Calu3 (cell line): ENCODE measurements at regions not wholly inside any gene's neighbourhood (a gene's known extent, or its start where the extent isn't known, plus 50 kb on each side); places are given as distances from the start of the nearest gene placed in this dataset.

Experiments
- BruUV-seq: library from RNA; stranded (reverse); fragments of 400-500 nt; replicated peaks from 2 replicates; lab custom pipeline; 2021; lab: Mats Ljungman, UMichigan
- CTCF ChIA-PET: fragments of 300-600 bp; sonication (Branson Sonifier 250); formaldehyde crosslinking; loops from one replicate; lab custom pipeline; 2022; ENCODE audit warnings: antibody characterized with exemption; lab: Charles Lee
- DNase-seq: peaks from one replicate; pipeline ENCODE4 v3.0.0; 2022
- H3K27ac Mint-ChIP-seq: one replicate; pipeline ENCODE4 v1.8.0; 2022; ENCODE audit warnings: mixed read lengths; ENCODE audit not compliant: unreplicated experiment
- H3K27me3 Mint-ChIP-seq: one replicate; pipeline ENCODE4 v1.8.0; 2022; ENCODE audit warnings: mixed read lengths; ENCODE audit not compliant: unreplicated experiment
- H3K36me3 Mint-ChIP-seq: one replicate; pipeline ENCODE4 v1.8.0; 2022; ENCODE audit warnings: mild to moderate bottlenecking, moderate library complexity, mixed read lengths; ENCODE audit not compliant: insufficient read depth, unreplicated experiment
- H3K4me1 Mint-ChIP-seq: one replicate; pipeline ENCODE4 v1.8.0; 2022; ENCODE audit warnings: mild to moderate bottlenecking, low read depth, mixed read lengths; ENCODE audit not compliant: unreplicated experiment
- H3K4me3 Mint-ChIP-seq: one replicate; pipeline ENCODE4 v1.8.0; 2022; ENCODE audit warnings: mild to moderate bottlenecking, low read depth, moderate library complexity, mixed read lengths; ENCODE audit not compliant: unreplicated experiment
- H3K9me3 Mint-ChIP-seq: one replicate; pipeline ENCODE4 v1.8.0; 2022; ENCODE audit warnings: low read depth, mixed read lengths; ENCODE audit not compliant: unreplicated experiment
- intact Hi-C: fragments of 100-400 bp; cut with micrococcal nuclease; formaldehyde crosslinking; loops from one replicate; pipeline ENCODE4 v1.10.0; 2022; ENCODE audit not compliant: unreplicated experiment
- TF ChIP-seq, protein P1 (sequence below): fragments of 200-600 bp; IDR thresholded peaks from one replicate; pipeline ENCODE4 v1.8.0; 2022; ENCODE audit warnings: antibody characterized with exemption; ENCODE audit not compliant: unreplicated experiment

- CTCF ChIA-PET = no interaction called here
Observed at GRCh38 chr11:81278991-81279390, 1454.7 kb downstream of the FAM181B start.

DNA sequence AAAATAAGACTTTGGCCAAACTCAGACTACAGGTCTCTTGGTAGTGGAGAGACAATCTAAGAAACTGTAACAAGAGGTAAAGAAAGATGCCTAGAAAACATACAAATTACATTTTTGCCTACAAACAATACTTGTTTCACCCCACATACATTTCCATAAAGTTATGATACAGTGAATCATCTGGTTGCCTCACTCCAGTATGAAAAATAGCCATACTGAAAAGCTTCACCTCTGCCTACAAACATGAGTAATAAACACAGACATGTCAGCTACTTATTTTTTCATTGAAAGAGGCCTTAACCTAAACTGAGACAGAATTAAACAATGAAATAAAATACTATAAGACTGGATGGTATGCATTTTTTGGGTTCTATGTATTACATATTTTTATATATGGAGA lies 1463.0 kb downstream of the FAM181B start:
- Mint-ChIP-seq H3K27ac (no peak overlapping the region), H3K4me3 (no peak overlapping the region), H3K36me3 (no peaks in the 10 kb centered on the region), H3K4me1 (no peaks in the 10 kb centered on the region), H3K27me3 (no peaks in the 10 kb centered on the region), H3K9me3 (peaks cover 4% of the 10 kb centered on the region)
- TF ChIP-seq, protein P1, sequence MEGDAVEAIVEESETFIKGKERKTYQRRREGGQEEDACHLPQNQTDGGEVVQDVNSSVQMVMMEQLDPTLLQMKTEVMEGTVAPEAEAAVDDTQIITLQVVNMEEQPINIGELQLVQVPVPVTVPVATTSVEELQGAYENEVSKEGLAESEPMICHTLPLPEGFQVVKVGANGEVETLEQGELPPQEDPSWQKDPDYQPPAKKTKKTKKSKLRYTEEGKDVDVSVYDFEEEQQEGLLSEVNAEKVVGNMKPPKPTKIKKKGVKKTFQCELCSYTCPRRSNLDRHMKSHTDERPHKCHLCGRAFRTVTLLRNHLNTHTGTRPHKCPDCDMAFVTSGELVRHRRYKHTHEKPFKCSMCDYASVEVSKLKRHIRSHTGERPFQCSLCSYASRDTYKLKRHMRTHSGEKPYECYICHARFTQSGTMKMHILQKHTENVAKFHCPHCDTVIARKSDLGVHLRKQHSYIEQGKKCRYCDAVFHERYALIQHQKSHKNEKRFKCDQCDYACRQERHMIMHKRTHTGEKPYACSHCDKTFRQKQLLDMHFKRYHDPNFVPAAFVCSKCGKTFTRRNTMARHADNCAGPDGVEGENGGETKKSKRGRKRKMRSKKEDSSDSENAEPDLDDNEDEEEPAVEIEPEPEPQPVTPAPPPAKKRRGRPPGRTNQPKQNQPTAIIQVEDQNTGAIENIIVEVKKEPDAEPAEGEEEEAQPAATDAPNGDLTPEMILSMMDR = no peak
- no TSS peak for BruUV-seq
- DNase-seq = no peak
- intact Hi-C loops = no loop called here
- CTCF ChIA-PET = no interaction called here

More at GRCh38 chr11:81278991-81279390, 1454.7 kb downstream of the FAM181B start:
- Mint-ChIP-seq H3K9me3 (peaks cover 8% of the 10 kb centered on the region), H3K27ac (no peak overlapping the region), H3K27me3 (no peaks in the 10 kb centered on the region), H3K4me1 (no peaks in the 10 kb centered on the region), H3K36me3 (no peaks in the 10 kb centered on the region), H3K4me3 (no peak overlapping the region)
- BruUV-seq = no TSS peak
- intact Hi-C loops = no loop called here
- no peak for DNase-seq
- TF ChIP-seq, protein P1 = no peak

GRCh38 chr11:81267246-81267645 lies 1466.4 kb downstream of the FAM181B start:
- TF ChIP-seq, protein P1 = no peak
- no TSS peak for BruUV-seq
- H3K27ac Mint-ChIP-seq = no peak overlapping the region
- no peaks in the 10 kb centered on the region for H3K4me1 Mint-ChIP-seq
- no peak overlapping the region for H3K4me3 Mint-ChIP-seq
- intact Hi-C loops = no loop called here
- H3K9me3 Mint-ChIP-seq = peaks cover 5% of the 10 kb centered on the region
- DNase-seq = no peak
- CTCF ChIA-PET = no interaction called here
- H3K27me3 Mint-ChIP-seq = no peaks in the 10 kb centered on the region
- no peaks in the 10 kb centered on the region for H3K36me3 Mint-ChIP-seq

DNA sequence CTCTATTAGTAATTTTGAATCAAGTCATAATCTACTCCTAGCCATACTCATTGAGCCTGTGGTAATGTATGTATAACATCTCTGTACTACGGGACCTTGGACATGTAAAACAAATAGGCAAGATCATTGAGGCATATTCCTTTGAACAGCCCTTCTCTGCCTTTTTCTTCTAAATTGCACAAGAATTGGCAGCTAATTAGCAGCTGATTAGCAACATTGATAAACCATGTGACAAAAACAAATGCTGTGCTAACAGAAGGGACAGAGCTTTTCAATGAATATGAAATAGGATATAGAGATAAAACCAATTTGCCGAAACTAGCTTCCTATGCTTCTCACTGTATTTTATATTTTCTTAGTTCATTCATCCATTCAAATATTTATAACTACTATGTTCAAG lies 1474.2 kb downstream of the FAM181B start:
- no TSS peak for BruUV-seq
- no peak for DNase-seq
- TF ChIP-seq, protein P1 = no peak

More for the DNA sequence above, 1474.2 kb downstream of the FAM181B start:
- H3K27me3 Mint-ChIP-seq = no peaks in the 10 kb centered on the region
- CTCF ChIA-PET = no interaction called here
- no peaks in the 10 kb centered on the region for H3K4me1 Mint-ChIP-seq
- no peak overlapping the region for H3K27ac Mint-ChIP-seq
- no peak overlapping the region for H3K4me3 Mint-ChIP-seq
- H3K9me3 Mint-ChIP-seq = peaks cover 4% of the 10 kb centered on the region
- no peaks in the 10 kb centered on the region for H3K36me3 Mint-ChIP-seq
- intact Hi-C loops = no loop called here
